ENCODE measurements at regions not wholly inside any gene's neighbourhood (a gene's known extent, or its start where the extent isn't known, plus 50 kb on each side); places are given as distances from the start of the nearest gene placed in this dataset.

- no peak for DNase-seq
- CTCF ChIA-PET, result no interaction called here
- Histone ChIP-seq H3K9me3 (no peaks in the 10 kb centered on the region), H3K36me3 (ENCODE audit: control insufficient read depth in 2 of 2, extremely low read depth in 1 of 2, insufficient read depth in 1 of 2, low read length in 1 of 2) (no peaks in the 10 kb centered on the region), H3K27ac (ENCODE audit: low read length) (no peak overlapping the region), H3K4me1 (ENCODE audit: control insufficient read depth in 1 of 2, extremely low read depth in 1 of 2, insufficient read depth in 2 of 2, low read length in 2 of 2) (no peaks in the 10 kb centered on the region), H3K4me3 (ENCODE audit: control insufficient read depth in 1 of 2, extremely low read depth in 1 of 2, low read length in 1 of 2) (no peak overlapping the region), H3K27me3 (replicated peaks in 1 of 2; ENCODE audit: control insufficient read depth in 2 of 2, extremely low read depth in 1 of 2, insufficient read depth in 2 of 2, low read length in 1 of 2) (peaks cover 2 to 3% of the 10 kb centered on the region in 2 experiments)
- Mint-ChIP-seq H3K27ac (no peak overlapping the region), H3K4me1 (no peaks in the 10 kb centered on the region), H3K27me3 (peaks cover 29 to 37% of the 10 kb centered on the region in 2 donors), H3K4me3 (no peak overlapping the region), H3K36me3 (no peaks in the 10 kb centered on the region), H3K9me3 (no peaks in the 10 kb centered on the region)
- no peak for ATAC-seq (replicated peaks in 1 of 4)
- 78% methylated on average over 1 of the region's 4 CpGs for WGBS (ENCODE audit: insufficient coverage)
- POLR2A ChIA-PET, result interaction anchor here in 1 of 2 donors (0.6 kb wide), 1 partner anchor 1120 kb away, joined by 4 read pairs; no protein-coding TSS in a partner anchor
These were observed 150.9 kb downstream of the EMP1 start for GRCh38 chr12:13347241-13348043.

DNA sequence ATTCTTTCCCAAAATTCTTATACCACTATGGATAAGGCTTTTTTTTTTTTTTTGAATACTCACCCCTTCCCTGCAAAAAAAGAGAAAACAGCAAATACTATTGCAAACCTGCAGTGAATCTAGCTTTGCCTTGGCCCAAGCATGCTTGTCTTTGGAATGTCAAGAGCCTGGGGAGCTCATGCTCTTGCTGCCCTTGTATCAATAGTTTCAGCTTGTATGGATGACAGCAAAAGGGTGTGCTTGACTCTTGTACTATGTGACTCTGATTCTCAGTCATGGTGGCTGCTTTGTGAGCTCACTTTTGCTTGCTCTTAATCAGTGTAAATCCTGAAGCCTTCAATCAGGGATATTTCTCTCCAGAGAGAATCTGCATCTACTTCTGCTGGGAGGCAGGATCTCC lies 149.2 kb downstream of the EMP1 start:
- H3K9me3 Mint-ChIP-seq, result peaks cover 0 to 7% (median 2%) of the 10 kb centered on the region in 3 donors
- H3K9me3 ChIP-seq, result no peaks in the 10 kb centered on the region
- H3K36me3 ChIP-seq (ENCODE audit: control insufficient read depth in 2 of 2, extremely low read depth in 1 of 2, insufficient read depth in 1 of 2, low read length in 1 of 2), result no peaks in the 10 kb centered on the region
- H3K27ac Mint-ChIP-seq, result no peak overlapping the region
- no peak overlapping the region for H3K4me3 ChIP-seq (ENCODE audit: control insufficient read depth in 1 of 2, extremely low read depth in 1 of 2, low read length in 1 of 2)
- no peaks in the 10 kb centered on the region for H3K4me1 ChIP-seq (ENCODE audit: control insufficient read depth in 1 of 2, extremely low read depth in 1 of 2, insufficient read depth in 2 of 2, low read length in 2 of 2)
- H3K4me3 Mint-ChIP-seq, result no peak overlapping the region
- no peaks in the 10 kb centered on the region for H3K4me1 Mint-ChIP-seq
- H3K27ac ChIP-seq (ENCODE audit: low read length), result no peak overlapping the region
- H3K27me3 Mint-ChIP-seq, result peaks cover 23 to 40% of the 10 kb centered on the region in 2 donors
- H3K36me3 Mint-ChIP-seq, result no peaks in the 10 kb centered on the region
- CTCF ChIA-PET, result interaction anchor here in 1 of 2 donors (0.9 kb wide), 1 partner anchor 16 kb away, joined by 4 read pairs; no protein-coding TSS in a partner anchor
- no peak for ATAC-seq (replicated peaks in 1 of 4)
- H3K27me3 ChIP-seq (replicated peaks in 1 of 2; ENCODE audit: control insufficient read depth in 2 of 2, extremely low read depth in 1 of 2, insufficient read depth in 2 of 2, low read length in 1 of 2), result peaks cover 2 to 3% of the 10 kb centered on the region in 2 experiments
- DNase-seq, result no peak
- POLR2A ChIA-PET, result no interaction called here

GRCh38 chr12:13343375-13343774 lies 146.8 kb downstream of the EMP1 start:
- CTCF ChIA-PET, result no interaction called here
- no peaks in the 10 kb centered on the region for H3K36me3 Mint-ChIP-seq
- H3K27ac ChIP-seq (ENCODE audit: low read length), result no peak overlapping the region
- no peaks in the 10 kb centered on the region for H3K36me3 ChIP-seq (ENCODE audit: control insufficient read depth in 2 of 2, extremely low read depth in 1 of 2, insufficient read depth in 1 of 2, low read length in 1 of 2)
- 67% methylated on average over 2 of the region's 2 CpGs for WGBS (ENCODE audit: insufficient coverage)
- H3K27me3 ChIP-seq (replicated peaks in 1 of 2; ENCODE audit: control insufficient read depth in 2 of 2, extremely low read depth in 1 of 2, insufficient read depth in 2 of 2, low read length in 1 of 2), result peaks cover 0 to 3% of the 10 kb centered on the region in 2 experiments
- DNase-seq, result no peak
- no peaks in the 10 kb centered on the region for H3K9me3 ChIP-seq
- peaks cover 0 to 7% (median 2%) of the 10 kb centered on the region in 3 donors for H3K9me3 Mint-ChIP-seq
- POLR2A ChIA-PET, result no interaction called here
- no peak for ATAC-seq (replicated peaks in 1 of 4)
- peaks cover 22 to 34% of the 10 kb centered on the region in 2 donors for H3K27me3 Mint-ChIP-seq
- H3K4me1 Mint-ChIP-seq, result no peaks in the 10 kb centered on the region
- no peak overlapping the region for H3K27ac Mint-ChIP-seq
- no peak overlapping the region for H3K4me3 Mint-ChIP-seq
- no peaks in the 10 kb centered on the region for H3K4me1 ChIP-seq (ENCODE audit: control insufficient read depth in 1 of 2, extremely low read depth in 1 of 2, insufficient read depth in 2 of 2, low read length in 2 of 2)
- H3K4me3 ChIP-seq (ENCODE audit: control insufficient read depth in 1 of 2, extremely low read depth in 1 of 2, low read length in 1 of 2), result no peak overlapping the region

GRCh38 chr12:13342971-13343370 lies 146.4 kb downstream of the EMP1 start:
- Mint-ChIP-seq H3K27ac (no peak overlapping the region), H3K4me3 (no peak overlapping the region), H3K4me1 (no peaks in the 10 kb centered on the region), H3K9me3 (peaks cover 0 to 7% (median 2%) of the 10 kb centered on the region in 3 donors), H3K27me3 (peaks cover 22 to 34% of the 10 kb centered on the region in 2 donors), H3K36me3 (no peaks in the 10 kb centered on the region)
- H3K4me1 ChIP-seq (ENCODE audit: control insufficient read depth in 1 of 2, extremely low read depth in 1 of 2, insufficient read depth in 2 of 2, low read length in 2 of 2), result no peaks in the 10 kb centered on the region
- no peak overlapping the region for H3K4me3 ChIP-seq (ENCODE audit: control insufficient read depth in 1 of 2, extremely low read depth in 1 of 2, low read length in 1 of 2)
- no peak overlapping the region for H3K27ac ChIP-seq (ENCODE audit: low read length)
- H3K9me3 ChIP-seq, result no peaks in the 10 kb centered on the region
- H3K27me3 ChIP-seq (replicated peaks in 1 of 2; ENCODE audit: control insufficient read depth in 2 of 2, extremely low read depth in 1 of 2, insufficient read depth in 2 of 2, low read length in 1 of 2), result peaks cover 0 to 3% of the 10 kb centered on the region in 2 experiments
- POLR2A ChIA-PET, result no interaction called here
- no CpG with 5 or more reads among the region's 3 CpGs for whole genome bisulfite sequencing (ENCODE audit: insufficient coverage)
- DNase-seq (no peak), ATAC-seq (replicated peaks in 1 of 4) (no peak)
- H3K36me3 ChIP-seq (ENCODE audit: control insufficient read depth in 2 of 2, extremely low read depth in 1 of 2, insufficient read depth in 1 of 2, low read length in 1 of 2), result no peaks in the 10 kb centered on the region
- CTCF ChIA-PET, result no interaction called here

DNA sequence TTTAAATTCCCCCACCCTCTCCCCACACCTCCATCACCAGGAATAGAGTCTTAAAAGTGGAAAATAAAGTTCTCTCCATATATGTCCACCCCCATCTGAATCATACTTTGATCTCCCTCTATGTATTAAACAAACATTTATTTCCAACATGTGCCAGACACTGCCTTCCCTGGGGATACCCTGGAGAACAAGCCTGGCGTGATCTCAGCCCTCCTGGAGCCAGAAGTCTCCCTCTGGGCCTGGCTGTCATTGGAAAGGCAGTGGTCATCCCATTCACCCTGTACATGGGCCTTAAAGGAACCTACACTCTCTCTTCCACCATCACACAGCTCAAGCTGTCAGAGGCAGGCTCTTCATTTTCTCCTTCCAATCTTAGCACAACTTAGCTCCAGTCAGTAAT lies 143.6 kb downstream of the EMP1 start:
- Histone ChIP-seq H3K36me3 (ENCODE audit: control insufficient read depth in 2 of 2, extremely low read depth in 1 of 2, insufficient read depth in 1 of 2, low read length in 1 of 2) (no peaks in the 10 kb centered on the region), H3K4me3 (ENCODE audit: control insufficient read depth in 1 of 2, extremely low read depth in 1 of 2, low read length in 1 of 2) (no peak overlapping the region), H3K4me1 (ENCODE audit: control insufficient read depth in 1 of 2, extremely low read depth in 1 of 2, insufficient read depth in 2 of 2, low read length in 2 of 2) (no peaks in the 10 kb centered on the region), H3K9me3 (no peaks in the 10 kb centered on the region), H3K27ac (ENCODE audit: low read length) (no peak overlapping the region), H3K27me3 (replicated peaks in 1 of 2; ENCODE audit: control insufficient read depth in 2 of 2, extremely low read depth in 1 of 2, insufficient read depth in 2 of 2, low read length in 1 of 2) (peaks cover 0 to 2% of the 10 kb centered on the region in 2 experiments)
- no peak overlapping the region for H3K27ac Mint-ChIP-seq
- H3K9me3 Mint-ChIP-seq, result peaks cover 0 to 7% (median 2%) of the 10 kb centered on the region in 3 donors
- H3K4me3 Mint-ChIP-seq, result no peak overlapping the region
- CTCF ChIA-PET, result no interaction called here
- no peaks in the 10 kb centered on the region for H3K36me3 Mint-ChIP-seq
- WGBS (ENCODE audit: insufficient coverage), result 58% methylated on average over 1 of the region's 1 CpG
- no peaks in the 10 kb centered on the region for H3K4me1 Mint-ChIP-seq
- DNase-seq (no peak), ATAC-seq (replicated peaks in 1 of 4) (no peak)
- H3K27me3 Mint-ChIP-seq, result peaks cover 10 to 29% of the 10 kb centered on the region in 2 donors
- POLR2A ChIA-PET, result no interaction called here

GRCh38 chr12:13339538-13339937 lies 143.0 kb downstream of the EMP1 start:
- peaks cover 0 to 7% (median 2%) of the 10 kb centered on the region in 3 donors for H3K9me3 Mint-ChIP-seq
- H3K4me1 Mint-ChIP-seq, result no peaks in the 10 kb centered on the region
- Histone ChIP-seq H3K36me3 (ENCODE audit: control insufficient read depth in 2 of 2, extremely low read depth in 1 of 2, insufficient read depth in 1 of 2, low read length in 1 of 2) (no peaks in the 10 kb centered on the region), H3K27me3 (replicated peaks in 1 of 2; ENCODE audit: control insufficient read depth in 2 of 2, extremely low read depth in 1 of 2, insufficient read depth in 2 of 2, low read length in 1 of 2) (peaks cover 0 to 2% of the 10 kb centered on the region in 2 experiments), H3K4me3 (ENCODE audit: control insufficient read depth in 1 of 2, extremely low read depth in 1 of 2, low read length in 1 of 2) (no peak overlapping the region), H3K27ac (ENCODE audit: low read length) (no peak overlapping the region), H3K9me3 (no peaks in the 10 kb centered on the region), H3K4me1 (ENCODE audit: control insufficient read depth in 1 of 2, extremely low read depth in 1 of 2, insufficient read depth in 2 of 2, low read length in 2 of 2) (no peaks in the 10 kb centered on the region)
- peaks cover 10 to 32% of the 10 kb centered on the region in 2 donors for H3K27me3 Mint-ChIP-seq
- H3K36me3 Mint-ChIP-seq, result no peaks in the 10 kb centered on the region
- no peak overlapping the region for H3K4me3 Mint-ChIP-seq
- 86% methylated on average over 1 of the region's 1 CpG for WGBS (ENCODE audit: insufficient coverage)
- DNase-seq, result no peak
- H3K27ac Mint-ChIP-seq, result no peak overlapping the region
- ChIA-PET CTCF (interaction anchor here in 1 of 2 donors (0.6 kb wide), 1 partner anchor 969 kb away, joined by 3 read pairs; no protein-coding TSS in a partner anchor), POLR2A (no interaction called here)
- no peak for ATAC-seq (replicated peaks in 1 of 4)
